ENCODE measurements at regions not wholly inside any gene's neighbourhood (a gene's known extent, or its start where the extent isn't known, plus 50 kb on each side); places are given as distances from the start of the nearest gene placed in this dataset.

- TF ChIP-seq ZNF274 (IDR thresholded peaks at IDR 0.05; ENCODE audit: low read depth, low read length), result no peak
- no peak for TF ChIP-seq YY1 (IDR thresholded peaks at IDR 0.05; ENCODE audit: insufficient read depth, insufficient read length)
Observed at GRCh38 chr2:23127465-23127864, 257.5 kb upstream of the KLHL29 start.
